IPS-NIHi11 (cell line): ENCODE measurements at regions not wholly inside any gene's neighbourhood (a gene's known extent, or its start where the extent isn't known, plus 50 kb on each side); places are given as distances from the start of the nearest gene placed in this dataset.

Source experiments
- DNase-seq: peaks from one replicate; pipeline ENCODE4 v3.0.0; 2012; ENCODE audit warnings: mixed read lengths, low spot score

- DNase-seq: no peak
These were observed 447.4 kb upstream of the PROK2 start for GRCh38 chr3:72232331-72232730.

DNA sequence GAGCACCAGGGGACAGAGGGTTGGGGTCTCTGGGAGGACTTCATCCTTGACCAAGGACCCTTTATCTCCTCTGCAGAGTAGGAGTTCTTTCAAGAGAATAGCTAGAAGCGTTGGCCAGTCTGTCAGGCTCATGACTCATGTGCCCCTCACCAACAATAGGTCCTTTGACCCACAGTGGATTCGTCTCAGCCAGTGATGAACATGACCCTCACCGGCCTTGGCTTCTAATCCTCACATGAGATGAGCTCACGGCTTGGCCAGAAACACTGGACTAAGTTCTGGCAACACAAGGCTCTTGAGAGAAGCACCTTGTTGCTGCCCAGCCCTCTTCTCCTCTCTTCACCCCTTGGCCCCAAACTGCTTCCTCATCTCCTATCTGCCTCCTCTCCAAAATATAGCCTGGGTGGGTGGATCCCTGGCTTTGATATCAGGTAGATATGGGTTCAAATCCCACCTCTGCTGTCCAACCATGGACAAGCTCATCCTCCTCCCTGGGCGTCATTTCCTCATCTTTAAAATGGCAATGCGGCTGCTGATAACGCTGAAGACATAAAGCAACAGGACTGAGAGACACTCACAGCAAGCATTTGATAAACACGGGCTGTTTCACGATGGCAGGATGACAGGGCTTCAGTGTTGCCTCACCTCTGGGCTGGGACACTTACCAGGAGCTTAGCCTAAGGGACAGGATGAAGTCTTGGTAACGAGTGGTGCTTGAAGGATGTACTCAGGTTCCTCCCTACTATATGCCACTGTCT is 446.7 kb upstream of the PROK2 start:
- DNase-seq: no peak

GRCh38 chr3:72230774-72231379 is 445.9 kb upstream of the PROK2 start:
- no peak for DNase-seq

DNA sequence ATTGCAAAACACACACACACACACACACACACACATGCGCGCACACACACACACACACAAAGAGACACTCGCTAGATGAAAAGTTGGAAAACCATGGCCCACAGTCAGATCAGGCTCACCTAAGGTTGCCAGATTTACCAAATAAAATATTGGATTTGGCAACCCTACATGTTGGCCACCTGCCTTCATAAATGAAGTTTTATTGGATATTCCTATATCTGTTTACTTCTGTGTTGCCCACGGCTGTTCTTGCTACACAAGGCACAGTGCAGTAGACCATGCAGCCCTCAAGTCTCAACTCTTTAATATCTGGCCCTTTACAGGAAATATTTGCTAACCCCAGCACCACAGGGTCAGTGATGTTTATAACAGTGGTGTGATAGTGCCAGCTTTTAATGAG is 445.0 kb upstream of the PROK2 start:
- DNase-seq: no peak

- DNase-seq: no peak
These were observed 442.6 kb upstream of the PROK2 start for GRCh38 chr3:72227486-72228070.

DNA sequence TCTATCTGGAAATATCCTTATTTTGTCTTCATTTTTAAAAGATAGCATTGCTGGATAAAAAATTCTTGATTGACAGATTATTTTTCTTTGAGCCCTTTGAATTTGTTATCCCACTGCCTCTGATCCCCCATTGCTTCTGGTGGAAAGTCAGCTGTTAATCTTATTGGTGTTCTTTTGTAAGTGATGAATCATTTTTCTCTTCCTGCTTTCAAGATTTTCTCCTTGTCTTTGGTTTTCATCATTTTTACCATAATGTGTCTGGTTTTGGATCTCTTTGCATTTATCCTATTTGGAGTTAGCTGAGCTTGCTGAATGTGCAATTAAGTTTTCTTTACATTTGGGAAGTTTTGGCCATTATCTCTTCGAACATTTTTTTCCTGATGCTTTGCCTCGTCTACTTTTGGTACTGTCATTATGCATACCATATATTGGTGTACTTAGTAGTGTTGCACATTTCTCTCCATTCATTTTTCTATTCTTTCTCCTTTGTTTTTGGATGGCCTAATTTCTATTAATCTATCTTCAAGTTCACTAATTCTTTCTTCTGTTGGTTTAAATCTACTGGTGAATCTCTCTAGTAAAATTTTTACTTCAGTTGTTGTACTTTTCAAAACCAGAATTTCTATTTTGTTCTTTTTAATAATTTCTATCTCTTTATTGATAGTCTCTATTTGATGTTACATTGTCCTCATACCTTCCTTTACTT is 440.0 kb upstream of the PROK2 start:
- no peak for DNase-seq

- no peak for DNase-seq
These were observed 438.7 kb upstream of the PROK2 start for GRCh38 chr3:72223628-72224027.

- no peak for DNase-seq
These were observed 438.2 kb upstream of the PROK2 start for GRCh38 chr3:72223116-72223515.

DNA sequence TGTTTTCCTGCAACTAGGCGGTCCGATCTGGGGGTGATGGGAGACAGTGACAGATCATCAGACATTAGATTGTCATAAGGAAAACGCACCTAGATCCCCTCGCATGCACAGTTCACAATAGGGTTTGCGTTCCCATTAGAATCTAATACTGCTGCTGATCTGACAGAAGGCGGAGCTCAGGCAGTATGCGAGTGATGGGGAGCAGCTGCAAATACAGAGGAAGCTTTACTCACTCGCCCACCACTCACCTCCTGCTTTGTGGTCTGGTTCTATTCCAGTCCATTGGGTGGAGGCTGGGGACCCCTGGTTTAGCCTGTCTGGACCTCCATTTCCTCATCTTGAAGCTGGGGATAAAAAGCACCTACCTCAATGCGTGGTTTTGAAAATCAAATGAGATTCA is 437.5 kb upstream of the PROK2 start:
- DNase-seq: no peak

- DNase-seq: no peak
These were observed 436.0 kb upstream of the PROK2 start for GRCh38 chr3:72220946-72221345.

DNA sequence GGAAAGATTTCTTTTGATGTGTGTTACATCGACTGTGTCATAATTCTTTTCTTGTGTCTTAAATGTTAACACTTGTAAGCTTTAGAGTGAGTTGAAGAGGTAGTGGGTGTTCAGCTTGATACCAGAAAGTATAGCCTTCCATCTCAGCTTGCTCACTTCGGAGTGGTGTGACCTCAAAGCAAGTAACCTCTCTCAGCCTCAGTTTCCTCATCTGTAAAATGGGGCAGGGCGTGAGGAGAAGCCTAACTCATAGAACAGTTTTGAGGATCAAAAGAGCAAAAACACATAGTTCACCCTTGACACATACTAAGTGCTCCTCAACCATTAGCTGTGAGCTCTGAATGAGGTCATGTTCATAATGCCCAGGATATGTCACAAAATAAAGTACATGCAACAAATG is 434.8 kb upstream of the PROK2 start:
- DNase-seq: no peak

- no peak for DNase-seq
These were observed 432.6 kb upstream of the PROK2 start for GRCh38 chr3:72217570-72217969.

DNA sequence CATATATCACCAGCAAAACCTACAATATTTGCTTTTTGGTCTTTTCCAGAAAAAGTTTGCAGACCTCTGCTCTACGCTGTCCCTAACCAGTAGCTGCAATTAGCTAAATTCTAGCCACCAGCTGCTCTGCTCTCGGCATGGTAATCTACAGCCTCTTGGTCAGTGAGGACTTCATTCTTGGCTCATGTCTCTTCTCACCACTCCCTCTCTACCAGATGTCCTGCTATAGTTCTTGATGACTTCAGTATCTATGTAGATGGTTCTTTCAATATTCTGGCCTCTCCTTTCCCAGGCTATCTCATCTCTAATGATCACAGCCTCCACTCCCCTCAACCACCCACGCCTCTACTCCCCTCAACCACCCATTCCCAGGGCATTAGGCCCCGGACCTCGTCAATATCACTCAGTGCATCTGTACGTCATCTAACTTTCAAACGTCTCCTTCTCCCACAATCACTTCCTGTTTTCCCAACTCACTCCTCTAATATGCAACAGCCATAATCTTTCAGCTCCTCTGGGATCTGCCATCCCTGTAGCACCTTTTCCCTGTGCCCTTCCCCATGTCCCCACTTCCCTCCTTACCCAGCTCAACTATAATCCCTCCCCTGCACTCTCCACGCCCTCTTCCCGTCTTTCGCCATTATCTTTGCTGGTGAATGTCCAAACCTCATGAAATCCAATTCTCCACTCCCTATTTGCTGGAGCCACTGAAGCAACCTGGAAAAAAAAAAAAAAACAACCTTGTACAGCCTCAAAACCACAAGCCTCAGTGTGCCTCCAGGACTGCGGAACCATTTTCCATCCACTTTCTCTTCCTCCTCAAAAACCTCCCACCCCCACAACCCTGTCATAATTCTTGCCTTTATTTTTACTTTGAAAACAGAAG is 429.4 kb upstream of the PROK2 start:
- DNase-seq: no peak

GRCh38 chr3:72213296-72214065 is 428.5 kb upstream of the PROK2 start:
- no peak for DNase-seq

GRCh38 chr3:72212396-72212795 is 427.4 kb upstream of the PROK2 start:
- no peak for DNase-seq

- DNase-seq: no peak
These were observed 425.3 kb upstream of the PROK2 start for GRCh38 chr3:72210261-72210660.

GRCh38 chr3:72205297-72205826 is 420.4 kb upstream of the PROK2 start:
- no peak for DNase-seq

DNA sequence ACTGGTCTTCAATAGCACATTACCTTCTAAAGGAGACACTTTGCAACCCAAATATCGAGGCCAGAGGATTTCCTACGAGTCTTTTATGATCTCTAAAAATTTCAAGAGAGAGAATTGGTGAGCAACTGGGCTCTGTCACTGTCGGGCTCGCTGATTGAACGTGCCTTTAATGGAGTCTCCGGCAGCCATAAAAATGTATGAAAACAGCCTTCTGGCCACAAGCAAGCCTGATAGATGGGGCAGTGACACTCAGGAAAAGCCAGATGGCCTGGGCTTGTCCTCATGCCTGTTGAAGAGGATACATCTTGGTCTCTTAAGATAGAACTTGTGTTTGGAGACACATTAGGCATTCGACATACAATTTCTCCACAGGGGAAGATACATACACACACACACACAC is 419.5 kb upstream of the PROK2 start:
- DNase-seq: no peak

DNA sequence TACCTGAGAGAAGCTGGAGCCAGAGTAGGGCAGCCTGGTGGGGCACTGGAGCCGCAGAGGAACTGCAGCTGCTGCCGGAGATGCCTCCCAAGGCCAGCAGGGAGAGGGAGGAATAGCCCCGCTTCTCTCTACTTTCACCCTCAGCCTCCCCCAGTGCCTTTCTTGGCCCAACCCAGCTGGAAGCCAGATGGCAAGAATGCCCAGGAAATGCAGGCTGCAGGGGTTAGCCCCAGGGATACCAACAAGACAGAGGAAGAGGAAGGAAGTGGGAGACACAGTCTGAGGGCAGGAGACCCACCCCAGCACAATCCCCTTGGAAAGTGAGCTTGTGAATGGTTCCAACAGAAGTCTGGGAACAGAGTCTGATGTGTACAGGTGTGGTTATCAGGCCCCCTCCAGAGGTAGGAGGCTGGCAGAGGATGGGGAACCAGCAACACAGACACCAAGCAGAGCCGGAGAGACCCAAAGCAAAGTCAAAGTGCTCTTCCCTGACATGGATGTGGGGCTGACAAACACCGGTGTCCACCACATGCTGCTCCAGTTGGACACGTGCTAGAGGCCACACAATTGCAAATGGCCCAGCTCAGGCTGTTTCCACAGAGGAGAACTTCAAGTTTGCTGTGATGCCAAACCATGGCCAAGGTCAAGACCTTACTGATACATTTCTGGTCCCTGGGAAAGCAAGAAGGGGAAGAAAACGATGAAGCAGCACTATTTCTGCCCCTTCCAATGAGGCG is 418.8 kb upstream of the PROK2 start:
- no peak for DNase-seq

DNA sequence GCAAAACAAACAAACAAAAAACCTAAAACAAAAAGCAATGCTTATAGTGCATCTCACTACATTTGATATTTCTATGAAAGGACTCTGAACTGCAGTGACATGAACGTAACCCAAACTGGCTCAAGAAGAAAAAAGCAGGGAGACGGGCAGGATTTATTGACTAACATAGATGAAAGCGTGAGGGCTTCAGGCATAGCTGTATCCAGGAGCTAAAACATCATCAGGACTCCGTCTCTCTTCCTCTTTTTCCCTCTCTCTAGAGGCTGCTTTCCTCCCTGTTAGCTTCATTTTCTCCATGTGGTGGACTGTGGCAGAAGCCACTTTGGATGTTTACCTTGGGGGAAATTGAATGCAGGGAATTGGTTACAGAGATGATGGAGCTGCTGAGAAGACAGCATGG is 418.2 kb upstream of the PROK2 start:
- DNase-seq: no peak
